ENCODE measurements at regions not wholly inside any gene's neighbourhood (a gene's known extent, or its start where the extent isn't known, plus 50 kb on each side); places are given as distances from the start of the nearest gene placed in this dataset.

- Histone ChIP-seq H3K9me3 (peaks cover 0 to 9% (median 0%) of the 10 kb centered on the region in 3 donors), H3K4me3 (no peak overlapping the region), H3K4me1 (no peaks in the 10 kb centered on the region), H3K36me3 (no peaks in the 10 kb centered on the region), H3K27me3 (no peaks in the 10 kb centered on the region), H3K27ac (no peak overlapping the region)
- intact Hi-C loops (cut with DNase I; ENCODE audit: low total_unique reads), result no loop called here
- no peak for DNase-seq
- TF ChIP-seq CTCF (IDR thresholded peaks at IDR 0.05), result no peak
These were observed 284.4 kb downstream of the SHQ1 start for GRCh38 chr3:72563690-72564370.

- DNase-seq, result no peak
- TF ChIP-seq CTCF (IDR thresholded peaks at IDR 0.05), result no peak
- Histone ChIP-seq H3K27ac (no peak overlapping the region), H3K4me1 (no peaks in the 10 kb centered on the region), H3K27me3 (no peaks in the 10 kb centered on the region), H3K36me3 (no peaks in the 10 kb centered on the region), H3K4me3 (no peak overlapping the region), H3K9me3 (peaks cover 0 to 9% (median 0%) of the 10 kb centered on the region in 3 donors)
- intact Hi-C loops (cut with DNase I; ENCODE audit: low total_unique reads), result no loop called here
These were observed 287.2 kb downstream of the SHQ1 start for GRCh38 chr3:72560846-72561675.

- no peak for TF ChIP-seq CTCF (IDR thresholded peaks at IDR 0.05)
- Histone ChIP-seq H3K36me3 (no peaks in the 10 kb centered on the region), H3K27me3 (no peaks in the 10 kb centered on the region), H3K9me3 (peaks cover 0 to 9% (median 0%) of the 10 kb centered on the region in 3 donors), H3K27ac (no peak overlapping the region), H3K4me3 (no peak overlapping the region), H3K4me1 (no peaks in the 10 kb centered on the region)
- intact Hi-C loops (cut with DNase I; ENCODE audit: low total_unique reads), result no loop called here
- DNase-seq, result no peak
These were observed 288.9 kb downstream of the SHQ1 start for GRCh38 chr3:72559385-72559784.

- TF ChIP-seq CTCF (IDR thresholded peaks at IDR 0.05), result no peak
- no peak overlapping the region for H3K4me3 ChIP-seq
- peaks cover 0 to 9% (median 0%) of the 10 kb centered on the region in 3 donors for H3K9me3 ChIP-seq
- no peak for DNase-seq
- H3K27ac ChIP-seq, result no peak overlapping the region
- no peaks in the 10 kb centered on the region for H3K36me3 ChIP-seq
- no peaks in the 10 kb centered on the region for H3K27me3 ChIP-seq
- no peaks in the 10 kb centered on the region for H3K4me1 ChIP-seq
- intact Hi-C loops (cut with DNase I; ENCODE audit: low total_unique reads), result no loop called here
These were observed 290.2 kb downstream of the SHQ1 start for GRCh38 chr3:72558001-72558400.

- Histone ChIP-seq H3K4me3 (no peak overlapping the region), H3K4me1 (no peaks in the 10 kb centered on the region), H3K27ac (no peak overlapping the region), H3K27me3 (no peaks in the 10 kb centered on the region), H3K9me3 (no peaks in the 10 kb centered on the region), H3K36me3 (no peaks in the 10 kb centered on the region)
- no peak for TF ChIP-seq CTCF (IDR thresholded peaks at IDR 0.05)
- DNase-seq, result no peak
- intact Hi-C loops (cut with DNase I; ENCODE audit: low total_unique reads), result no loop called here
These were observed 292.5 kb downstream of the SHQ1 start for GRCh38 chr3:72555714-72556113.

Data from tibial artery (tissue), 4 donors.